SK-N-SH (cell line): ENCODE measurements at regions not wholly inside any gene's neighbourhood (a gene's known extent, or its start where the extent isn't known, plus 50 kb on each side); places are given as distances from the start of the nearest gene placed in this dataset.

Experiments
- CTCF ChIA-PET: fragments of 300-600, 350-600 bp; formaldehyde crosslinking; extraction: SDS; loops from one replicate; lab custom pipeline; 2021; lab: Yijun Ruan, JAX
- POLR2A ChIA-PET: fragments of 350-600 bp; sonication (Branson Sonifier 250); formaldehyde crosslinking; extraction: SDS; loops from one replicate; lab custom pipeline; 2020; ENCODE audit warnings: antibody characterized with exemption, inconsistent platforms; lab: Yijun Ruan, JAX
- DNase-seq: peaks from one replicate; pipeline ENCODE4 v3.0.0; 2012
- H2AFZ ChIP-seq: fragments of 200-600 bp; sonication (generic); 2 replicates; pipeline ENCODE4 v1.8.1; 2016; ENCODE audit warnings: antibody characterized with exemption, mild to moderate bottlenecking, low read depth
- H3F3A ChIP-seq: fragments of 200-600 bp; sonication (generic); replicated peaks from 2 replicates; pipeline ENCODE3; 2016; ENCODE audit warnings: antibody characterized with exemption, mild to moderate bottlenecking; ENCODE audit not compliant: insufficient read depth
- H3K27ac ChIP-seq, 2 experiments: fragments of 200-500 bp in 1 of 2; fragments of 200-600 bp in 1 of 2; sonication (Bioruptor generic) in 1 of 2; sonication (generic), shearing (Covaris generic) in 1 of 2; 2 replicates each; pipeline versions ENCODE4 v1.5.1 to v1.6.1; 2014 to 2016; ENCODE audit warnings: low read depth in 2 of 2, inconsistent platforms in 1 of 2, low read length in 1 of 2, mild to moderate bottlenecking in 1 of 2, mixed read lengths in 1 of 2
- H3K27me3 ChIP-seq: fragments of 200-600 bp; sonication (generic), shearing (Covaris generic); 2 replicates; pipeline ENCODE4 v1.6.1; 2016; ENCODE audit warnings: mixed run types; ENCODE audit not compliant: insufficient read depth
- H3K36me3 ChIP-seq, 2 experiments: fragments of 200-500 bp in 1 of 2; fragments of 200-600 bp in 1 of 2; sonication (Bioruptor generic) in 1 of 2; sonication (generic) in 1 of 2; replicated peaks in 1 of 2; 2 replicates each; pipeline versions ENCODE3 to v1.5.1; 2014 to 2016; ENCODE audit warnings: low read length in 1 of 2, mild to moderate bottlenecking in 1 of 2; ENCODE audit not compliant: insufficient read depth in 2 of 2, control insufficient read depth in 1 of 2
- H3K4me1 ChIP-seq, 2 experiments: fragments of 200-500 bp in 1 of 2; fragments of 200-600 bp in 1 of 2; sonication (Bioruptor generic) in 1 of 2; sonication (generic), shearing (Covaris generic) in 1 of 2; 2 replicates each; pipeline versions ENCODE4 v1.5.1 to v1.6.1; 2014 to 2016; ENCODE audit warnings: low read depth in 1 of 2, low read length in 1 of 2, mixed run types in 1 of 2; ENCODE audit not compliant: insufficient read depth in 2 of 2, control insufficient read depth in 1 of 2
- H3K4me2 ChIP-seq: fragments of 200-600 bp; sonication (generic), shearing (Covaris generic); 2 replicates; pipeline ENCODE4 v1.6.1; 2017; ENCODE audit warnings: mixed run types
- H3K4me3 ChIP-seq, 2 experiments: fragments of 200-500 bp in 1 of 2; fragments of 200-600 bp in 1 of 2; sonication (Bioruptor generic) in 1 of 2; sonication (generic), shearing (Covaris generic) in 1 of 2; 2 replicates each; pipeline versions ENCODE4 v1.5.1 to v1.8.1; 2014 to 2016; ENCODE audit warnings: low read depth in 2 of 2, inconsistent platforms in 1 of 2, low read length in 1 of 2, mild to moderate bottlenecking in 1 of 2, mixed read lengths in 1 of 2, moderate library complexity in 1 of 2
- H3K79me2 ChIP-seq: fragments of 200-600 bp; sonication (generic); 2 replicates; pipeline ENCODE4 v1.8.1; 2017; ENCODE audit warnings: mild to moderate bottlenecking; ENCODE audit not compliant: insufficient read depth
- H3K9ac ChIP-seq: fragments of 200-600 bp; sonication (generic); 2 replicates; pipeline ENCODE4 v1.6.1; 2017; ENCODE audit warnings: mixed run types
- H3K9me2 ChIP-seq: fragments of 200-600 bp; sonication (generic); 2 replicates; pipeline ENCODE4 v1.6.1; 2017; ENCODE audit warnings: mixed run types
- H3K9me3 ChIP-seq: fragments of 200-600 bp; sonication (generic); 2 replicates; pipeline ENCODE4 v1.6.1; 2017; ENCODE audit warnings: mixed run types, mild to moderate bottlenecking, moderate library complexity
- H4K20me1 ChIP-seq: fragments of 200-600 bp; sonication (generic); 2 replicates; pipeline ENCODE4 v1.6.1; 2017; ENCODE audit warnings: mild to moderate bottlenecking, mixed run types; ENCODE audit not compliant: insufficient read depth
- CHD2 ChIP-seq: fragments of 150-350 bp; IDR thresholded peaks from 2 replicates; pipeline ENCODE4 v1.6.1; 2018; ENCODE audit warnings: low read length; ENCODE audit not compliant: partially characterized antibody
- ELF1 ChIP-seq: IDR thresholded peaks from 2 replicates; pipeline ENCODE4 v1.4.0; 2012
- FOXJ3 ChIP-seq: sonication (generic); formaldehyde crosslinking; IDR thresholded peaks from 2 replicates; pipeline ENCODE4 v1.5.1; 2020; ENCODE audit warnings: mild to moderate bottlenecking, missing genetic modification reagents
- GABPA ChIP-seq: IDR thresholded peaks from 2 replicates; pipeline ENCODE4 v1.4.0; 2012; ENCODE audit warnings: low read depth, mild to moderate bottlenecking
- GATA2 ChIP-seq: sonication (generic); formaldehyde crosslinking; IDR thresholded peaks from 2 replicates; pipeline ENCODE4 v1.5.0; 2020; ENCODE audit warnings: mild to moderate bottlenecking, missing genetic modification reagents
- JUND ChIP-seq: IDR thresholded peaks from 2 replicates; pipeline ENCODE4 v1.4.0; 2012
- MEF2A ChIP-seq: IDR thresholded peaks from 2 replicates; pipeline ENCODE4 v1.4.0; 2012; ENCODE audit warnings: low read depth, borderline replicate concordance
- POLR2AphosphoS5 ChIP-seq: IDR thresholded peaks from 2 replicates; pipeline ENCODE4 v1.6.1; 2012; ENCODE audit warnings: low read depth, low read length
- RAD21 ChIP-seq: IDR thresholded peaks from 2 replicates; pipeline ENCODE4 v1.6.1; 2012; ENCODE audit warnings: mild to moderate bottlenecking, low read length
- SMC3 ChIP-seq: IDR thresholded peaks from 2 replicates; pipeline ENCODE4 v1.6.1; 2012; ENCODE audit warnings: low read depth, low read length, improper control_type of control experiment
- TAF1 ChIP-seq: IDR thresholded peaks from 2 replicates; pipeline ENCODE4 v1.6.1; 2012; ENCODE audit warnings: low read depth, mild to moderate bottlenecking, low read length, moderate library complexity, borderline replicate concordance
- YY1 ChIP-seq: IDR thresholded peaks from 2 replicates; pipeline ENCODE4 v1.4.0; 2012; ENCODE audit warnings: low read depth, mild to moderate bottlenecking
- WGBS: methylation state at CpG from one replicate; pipeline ENCODE4 v1.1.6; 2017; ENCODE audit warnings: low lambda C conversion rate; 5-methylcytosine and 5-hydroxymethylcytosine counted together
- TF ChIP-seq, protein P1 (sequence below): fragments of 150-350 bp; IDR thresholded peaks from 2 replicates; pipeline ENCODE4 v1.6.1; 2016; ENCODE audit warnings: mild to moderate bottlenecking, low read depth, low read length
- TF ChIP-seq, protein P2 (sequence below): IDR thresholded peaks from 2 replicates; pipeline ENCODE4 v1.6.1; 2012; ENCODE audit warnings: mild to moderate bottlenecking, low read depth, low read length, moderate library complexity
- TF ChIP-seq, protein P3 (sequence below): IDR thresholded peaks from 2 replicates; pipeline ENCODE4 v1.4.0; 2012; ENCODE audit warnings: low read depth, borderline replicate concordance
- TF ChIP-seq, protein P4 (sequence below): IDR thresholded peaks from 2 replicates; pipeline ENCODE4 v1.4.0; 2012; ENCODE audit warnings: low read depth, borderline replicate concordance
- TF ChIP-seq, protein P5 (sequence below): IDR thresholded peaks from 2 replicates; pipeline ENCODE4 v1.4.0; 2012; ENCODE audit warnings: low read depth

DNA sequence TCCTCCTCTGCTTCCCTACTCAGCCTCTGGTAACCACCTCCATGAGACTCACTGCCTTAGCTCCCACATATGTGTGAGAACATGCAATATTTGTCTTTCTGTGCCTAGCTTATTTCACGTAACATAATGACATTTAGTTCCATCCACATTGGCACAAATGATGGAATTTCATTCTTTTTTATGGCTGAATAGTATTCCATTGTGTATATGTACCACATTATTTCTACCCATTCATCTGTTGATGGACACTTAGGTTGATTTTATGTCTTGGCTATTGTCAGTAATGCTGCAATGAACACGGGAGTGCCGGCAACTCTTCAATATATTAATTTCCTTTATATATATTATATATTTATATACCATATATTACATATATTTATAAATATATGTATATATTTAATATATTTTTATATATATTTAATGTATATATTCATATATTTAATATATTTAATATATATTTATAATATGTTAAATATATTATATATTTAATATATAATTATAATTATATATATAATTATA is 1046.9 kb downstream of the DNAJB9 start:
- CTCF ChIA-PET: no interaction called here
- H3K79me2 ChIP-seq: no peaks in the 10 kb centered on the region

DNA sequence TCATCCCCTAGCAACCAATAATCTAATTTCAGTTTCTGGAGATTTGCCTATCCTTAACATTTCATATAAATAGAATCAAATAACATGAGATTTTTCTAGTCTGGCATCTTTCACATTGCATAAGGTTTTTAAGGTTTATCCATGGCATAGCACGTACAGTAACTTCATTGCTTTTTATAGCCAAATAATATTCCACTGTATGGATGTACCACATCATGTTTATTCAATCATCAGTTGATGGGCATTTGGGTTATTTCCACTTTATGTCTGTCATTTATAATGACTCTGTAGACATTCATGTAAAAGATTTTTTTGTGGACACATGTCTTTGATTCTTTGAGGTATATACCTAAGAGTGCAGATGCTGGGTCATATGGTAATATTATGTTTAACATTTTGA is 1052.6 kb downstream of the DNAJB9 start:
- Histone ChIP-seq H3K4me2 (no peak overlapping the region), H3K27ac (no peak overlapping the region), H2AFZ (no peak overlapping the region), H3K9ac (no peak overlapping the region), H3K9me2 (no peaks in the 10 kb centered on the region; the same call in none of the 2 replicates), H3K79me2 (no peaks in the 10 kb centered on the region), H3F3A (no peaks in the 10 kb centered on the region), H3K4me3 (no peak overlapping the region), H4K20me1 (no peaks in the 10 kb centered on the region), H3K36me3 (no peaks in the 10 kb centered on the region), H3K4me1 (no peaks in the 10 kb centered on the region), H3K9me3 (no peaks in the 10 kb centered on the region), H3K27me3 (no peaks in the 10 kb centered on the region)
- CTCF ChIA-PET: no interaction called here
- POLR2A ChIA-PET: no interaction called here
- 33% methylated on average over 1 of the region's 1 CpG for WGBS
- no peak for DNase-seq
- TF ChIP-seq, protein P1, sequence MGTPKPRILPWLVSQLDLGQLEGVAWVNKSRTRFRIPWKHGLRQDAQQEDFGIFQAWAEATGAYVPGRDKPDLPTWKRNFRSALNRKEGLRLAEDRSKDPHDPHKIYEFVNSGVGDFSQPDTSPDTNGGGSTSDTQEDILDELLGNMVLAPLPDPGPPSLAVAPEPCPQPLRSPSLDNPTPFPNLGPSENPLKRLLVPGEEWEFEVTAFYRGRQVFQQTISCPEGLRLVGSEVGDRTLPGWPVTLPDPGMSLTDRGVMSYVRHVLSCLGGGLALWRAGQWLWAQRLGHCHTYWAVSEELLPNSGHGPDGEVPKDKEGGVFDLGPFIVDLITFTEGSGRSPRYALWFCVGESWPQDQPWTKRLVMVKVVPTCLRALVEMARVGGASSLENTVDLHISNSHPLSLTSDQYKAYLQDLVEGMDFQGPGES: no peak
- TF ChIP-seq ELF1 (no peak), MEF2A (no peak), FOXJ3 (CRISPR knock-in tag) (no peak), YY1 (no peak), GATA2 (CRISPR knock-in tag) (no peak), JUND (no peak)
- TF ChIP-seq, protein P2, sequence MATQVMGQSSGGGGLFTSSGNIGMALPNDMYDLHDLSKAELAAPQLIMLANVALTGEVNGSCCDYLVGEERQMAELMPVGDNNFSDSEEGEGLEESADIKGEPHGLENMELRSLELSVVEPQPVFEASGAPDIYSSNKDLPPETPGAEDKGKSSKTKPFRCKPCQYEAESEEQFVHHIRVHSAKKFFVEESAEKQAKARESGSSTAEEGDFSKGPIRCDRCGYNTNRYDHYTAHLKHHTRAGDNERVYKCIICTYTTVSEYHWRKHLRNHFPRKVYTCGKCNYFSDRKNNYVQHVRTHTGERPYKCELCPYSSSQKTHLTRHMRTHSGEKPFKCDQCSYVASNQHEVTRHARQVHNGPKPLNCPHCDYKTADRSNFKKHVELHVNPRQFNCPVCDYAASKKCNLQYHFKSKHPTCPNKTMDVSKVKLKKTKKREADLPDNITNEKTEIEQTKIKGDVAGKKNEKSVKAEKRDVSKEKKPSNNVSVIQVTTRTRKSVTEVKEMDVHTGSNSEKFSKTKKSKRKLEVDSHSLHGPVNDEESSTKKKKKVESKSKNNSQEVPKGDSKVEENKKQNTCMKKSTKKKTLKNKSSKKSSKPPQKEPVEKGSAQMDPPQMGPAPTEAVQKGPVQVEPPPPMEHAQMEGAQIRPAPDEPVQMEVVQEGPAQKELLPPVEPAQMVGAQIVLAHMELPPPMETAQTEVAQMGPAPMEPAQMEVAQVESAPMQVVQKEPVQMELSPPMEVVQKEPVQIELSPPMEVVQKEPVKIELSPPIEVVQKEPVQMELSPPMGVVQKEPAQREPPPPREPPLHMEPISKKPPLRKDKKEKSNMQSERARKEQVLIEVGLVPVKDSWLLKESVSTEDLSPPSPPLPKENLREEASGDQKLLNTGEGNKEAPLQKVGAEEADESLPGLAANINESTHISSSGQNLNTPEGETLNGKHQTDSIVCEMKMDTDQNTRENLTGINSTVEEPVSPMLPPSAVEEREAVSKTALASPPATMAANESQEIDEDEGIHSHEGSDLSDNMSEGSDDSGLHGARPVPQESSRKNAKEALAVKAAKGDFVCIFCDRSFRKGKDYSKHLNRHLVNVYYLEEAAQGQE: no peak
- TF ChIP-seq, protein P3, sequence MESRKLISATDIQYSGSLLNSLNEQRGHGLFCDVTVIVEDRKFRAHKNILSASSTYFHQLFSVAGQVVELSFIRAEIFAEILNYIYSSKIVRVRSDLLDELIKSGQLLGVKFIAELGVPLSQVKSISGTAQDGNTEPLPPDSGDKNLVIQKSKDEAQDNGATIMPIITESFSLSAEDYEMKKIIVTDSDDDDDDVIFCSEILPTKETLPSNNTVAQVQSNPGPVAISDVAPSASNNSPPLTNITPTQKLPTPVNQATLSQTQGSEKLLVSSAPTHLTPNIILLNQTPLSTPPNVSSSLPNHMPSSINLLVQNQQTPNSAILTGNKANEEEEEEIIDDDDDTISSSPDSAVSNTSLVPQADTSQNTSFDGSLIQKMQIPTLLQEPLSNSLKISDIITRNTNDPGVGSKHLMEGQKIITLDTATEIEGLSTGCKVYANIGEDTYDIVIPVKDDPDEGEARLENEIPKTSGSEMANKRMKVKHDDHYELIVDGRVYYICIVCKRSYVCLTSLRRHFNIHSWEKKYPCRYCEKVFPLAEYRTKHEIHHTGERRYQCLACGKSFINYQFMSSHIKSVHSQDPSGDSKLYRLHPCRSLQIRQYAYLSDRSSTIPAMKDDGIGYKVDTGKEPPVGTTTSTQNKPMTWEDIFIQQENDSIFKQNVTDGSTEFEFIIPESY: no peak
- TF ChIP-seq, protein P4, sequence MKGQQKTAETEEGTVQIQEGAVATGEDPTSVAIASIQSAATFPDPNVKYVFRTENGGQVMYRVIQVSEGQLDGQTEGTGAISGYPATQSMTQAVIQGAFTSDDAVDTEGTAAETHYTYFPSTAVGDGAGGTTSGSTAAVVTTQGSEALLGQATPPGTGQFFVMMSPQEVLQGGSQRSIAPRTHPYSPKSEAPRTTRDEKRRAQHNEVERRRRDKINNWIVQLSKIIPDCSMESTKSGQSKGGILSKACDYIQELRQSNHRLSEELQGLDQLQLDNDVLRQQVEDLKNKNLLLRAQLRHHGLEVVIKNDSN: no peak

More for the DNA sequence above, 1046.9 kb downstream of the DNAJB9 start:
- TF ChIP-seq GABPA (no peak), TAF1 (no peak), CHD2 (no peak), SMC3 (no peak), ELF1 (no peak), FOXJ3 (CRISPR knock-in tag) (no peak), POLR2AphosphoS5 (no peak), RAD21 (no peak)
- TF ChIP-seq, protein P4: no peak
- TF ChIP-seq, protein P1: no peak
- TF ChIP-seq, protein P5, sequence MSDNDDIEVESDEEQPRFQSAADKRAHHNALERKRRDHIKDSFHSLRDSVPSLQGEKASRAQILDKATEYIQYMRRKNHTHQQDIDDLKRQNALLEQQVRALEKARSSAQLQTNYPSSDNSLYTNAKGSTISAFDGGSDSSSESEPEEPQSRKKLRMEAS: no peak
- POLR2A ChIA-PET: no interaction called here
- no peaks in the 10 kb centered on the region for H3K36me3 ChIP-seq
- no peaks in the 10 kb centered on the region for H4K20me1 ChIP-seq
- H3K4me3 ChIP-seq: no peak overlapping the region
- H3F3A ChIP-seq: no peaks in the 10 kb centered on the region
- H3K27me3 ChIP-seq: no peaks in the 10 kb centered on the region
- H2AFZ ChIP-seq: no peak overlapping the region
- no peaks in the 10 kb centered on the region for H3K4me1 ChIP-seq
- peaks cover 6% of the 10 kb centered on the region for H3K9me3 ChIP-seq
- no peak overlapping the region for H3K4me2 ChIP-seq
- DNase-seq: no peak
- H3K27ac ChIP-seq: no peak overlapping the region
- WGBS: 63% methylated on average over 3 of the region's 3 CpGs
- H3K9ac ChIP-seq: no peak overlapping the region
- no peaks in the 10 kb centered on the region; the same call in 1 of the 2 replicates for H3K9me2 ChIP-seq
